ENCODE measurements at regions not wholly inside any gene's neighbourhood (a gene's known extent, or its start where the extent isn't known, plus 50 kb on each side); places are given as distances from the start of the nearest gene placed in this dataset.
A peak's percentile ranks its signal among the peaks of the same experiment; 100 is the strongest.

DNA sequence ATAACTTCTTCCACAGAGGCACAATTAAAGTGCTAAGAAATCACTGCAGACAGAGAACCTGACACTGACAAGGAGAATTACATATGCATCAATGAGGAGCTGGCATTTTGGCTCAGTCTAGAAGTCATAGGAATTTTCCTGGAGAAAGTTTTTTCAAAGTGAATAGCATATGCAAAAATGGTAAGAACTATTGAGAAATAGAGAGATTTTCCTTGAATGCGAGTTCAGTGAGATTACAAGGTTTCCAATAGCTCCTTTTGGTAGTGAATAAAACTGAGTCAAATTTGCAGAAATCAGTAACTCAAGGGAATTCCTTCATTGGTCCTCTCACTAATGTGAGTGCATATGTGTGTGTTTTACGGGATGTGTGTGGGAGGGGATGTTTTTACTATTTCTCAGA is 557.5 kb downstream of the PPARGC1A start:
- H3K9me3 ChIP-seq (ENCODE audit: insufficient read depth, low read length, severe bottlenecking) = no peaks in the 10 kb centered on the region
- H3K27ac ChIP-seq (ENCODE audit: low read length) = no peak overlapping the region
- H3K4me1 ChIP-seq (ENCODE audit: insufficient read depth, low read length) = peaks cover 27% of the 10 kb centered on the region
- DNase-seq = no peak
- H4K20me1 ChIP-seq (ENCODE audit: insufficient read depth, low read length) = no peaks in the 10 kb centered on the region
- H2AFZ ChIP-seq (ENCODE audit: low read depth, low read length) = no peak overlapping the region
- no peaks in the 10 kb centered on the region for H3K79me2 ChIP-seq (ENCODE audit: insufficient read depth, low read length)
- ATAC-seq (ENCODE audit: insufficient read depth, low read depth) = no peak
- no peaks in the 10 kb centered on the region for H3K27me3 ChIP-seq (ENCODE audit: insufficient read depth, low read length, poor library complexity)
- H3K36me3 ChIP-seq (ENCODE audit: insufficient read depth, low read length) = no peaks in the 10 kb centered on the region
- H3K4me3 ChIP-seq (ENCODE audit: low read depth in 1 of 2, low read length in 2 of 2) = no peak overlapping the region
- no peak overlapping the region for H3K4me2 ChIP-seq (ENCODE audit: insufficient read depth, low read length)
- H3K9ac ChIP-seq (ENCODE audit: low read depth, low read length) = no peak overlapping the region
- TF ChIP-seq EZH2 (IDR thresholded peaks at IDR 0.05; ENCODE audit: borderline replicate concordance, low read depth, low read length, severe bottlenecking) (no peak), CTCF (IDR thresholded peaks at IDR 0.05; ENCODE audit: borderline replicate concordance, extremely low read depth, low read length, poor library complexity, severe bottlenecking) (no peak)

DNA sequence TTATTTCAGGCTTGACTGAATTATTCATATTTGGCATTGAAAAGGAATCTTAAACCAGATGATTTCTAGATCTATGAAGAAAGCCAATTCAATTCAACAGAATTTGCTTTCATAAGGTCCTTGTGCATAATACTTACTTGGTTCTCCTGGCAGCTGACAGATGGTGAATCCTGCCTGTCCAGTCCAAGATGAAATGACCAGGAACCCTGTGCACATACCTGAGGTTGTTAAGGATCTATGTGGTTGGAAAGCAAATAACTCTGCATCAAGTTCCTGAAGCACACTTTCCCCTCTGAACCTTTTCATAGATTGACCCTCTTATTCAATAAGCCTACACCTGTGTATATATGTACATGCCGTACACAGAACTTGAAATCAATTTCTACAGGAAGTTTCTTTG is 562.7 kb downstream of the PPARGC1A start:
- DNase-seq = no peak
- H3K36me3 ChIP-seq (ENCODE audit: insufficient read depth, low read length) = no peaks in the 10 kb centered on the region
- no peak overlapping the region for H3K4me3 ChIP-seq (ENCODE audit: low read depth in 1 of 2, low read length in 2 of 2)
- no peaks in the 10 kb centered on the region for H3K79me2 ChIP-seq (ENCODE audit: insufficient read depth, low read length)
- no peak overlapping the region for H2AFZ ChIP-seq (ENCODE audit: low read depth, low read length)
- TF ChIP-seq CTCF (IDR thresholded peaks at IDR 0.05; ENCODE audit: borderline replicate concordance, extremely low read depth, low read length, poor library complexity, severe bottlenecking) (no peak), EZH2 (IDR thresholded peaks at IDR 0.05; ENCODE audit: borderline replicate concordance, low read depth, low read length, severe bottlenecking) (no peak)
- H3K9me3 ChIP-seq (ENCODE audit: insufficient read depth, low read length, severe bottlenecking) = no peaks in the 10 kb centered on the region
- no peaks in the 10 kb centered on the region for H3K27me3 ChIP-seq (ENCODE audit: insufficient read depth, low read length, poor library complexity)
- H4K20me1 ChIP-seq (ENCODE audit: insufficient read depth, low read length) = no peaks in the 10 kb centered on the region
- H3K4me1 ChIP-seq (ENCODE audit: insufficient read depth, low read length) = no peaks in the 10 kb centered on the region
- no peak for ATAC-seq (ENCODE audit: insufficient read depth, low read depth)
- H3K9ac ChIP-seq (ENCODE audit: low read depth, low read length) = no peak overlapping the region
- no peak overlapping the region for H3K27ac ChIP-seq (ENCODE audit: low read length)
- no peak overlapping the region for H3K4me2 ChIP-seq (ENCODE audit: insufficient read depth, low read length)

- ATAC-seq (ENCODE audit: insufficient read depth, low read depth) (peak; percentile 72), DNase-seq (no peak)
- Histone ChIP-seq H3K27me3 (ENCODE audit: insufficient read depth, low read length, poor library complexity) (no peaks in the 10 kb centered on the region), H3K9me3 (ENCODE audit: insufficient read depth, low read length, severe bottlenecking) (no peaks in the 10 kb centered on the region), H3K9ac (ENCODE audit: low read depth, low read length) (no peak overlapping the region), H2AFZ (ENCODE audit: low read depth, low read length) (no peak overlapping the region; the same call in 1 of the 2 replicates), H3K4me2 (ENCODE audit: insufficient read depth, low read length) (no peak overlapping the region), H3K4me3 (ENCODE audit: low read depth in 1 of 2, low read length in 2 of 2) (no peak overlapping the region), H3K27ac (ENCODE audit: low read length) (no peak overlapping the region), H4K20me1 (ENCODE audit: insufficient read depth, low read length) (no peaks in the 10 kb centered on the region), H3K4me1 (ENCODE audit: insufficient read depth, low read length) (no peaks in the 10 kb centered on the region), H3K36me3 (ENCODE audit: insufficient read depth, low read length) (no peaks in the 10 kb centered on the region), H3K79me2 (ENCODE audit: insufficient read depth, low read length) (no peaks in the 10 kb centered on the region)
- TF ChIP-seq CTCF (IDR thresholded peaks at IDR 0.05; ENCODE audit: borderline replicate concordance, extremely low read depth, low read length, poor library complexity, severe bottlenecking) (no peak), EZH2 (IDR thresholded peaks at IDR 0.05; ENCODE audit: borderline replicate concordance, low read depth, low read length, severe bottlenecking) (no peak)
These were observed 565.7 kb downstream of the PPARGC1A start for GRCh38 chr4:23324021-23324690.

Measured in DND-41 (cell line).